ENCODE measurements at regions not wholly inside any gene's neighbourhood (a gene's known extent, or its start where the extent isn't known, plus 50 kb on each side); places are given as distances from the start of the nearest gene placed in this dataset.
"Not testable (repeated sequence)": the region's sequence is repeated elsewhere in the genome, so short reads cannot be mapped to it uniquely, and the experiment has no call there.

GRCh38 chr5:6078881-6079280, 299.5 kb downstream of the MED10 start:
- no peak for DNase-seq (ENCODE audit: low read depth in 2 of 2)

GRCh38 chr5:6076341-6077239, 301.8 kb downstream of the MED10 start:
- no peak for DNase-seq (ENCODE audit: low read depth in 2 of 2)

- DNase-seq (ENCODE audit: low read depth in 2 of 2): not testable (repeated sequence)
Observed at GRCh38 chr5:6072488-6072887, 305.9 kb downstream of the MED10 start.

- DNase-seq (ENCODE audit: low read depth in 2 of 2): no peak
Observed at GRCh38 chr5:6069496-6070185, 308.7 kb downstream of the MED10 start.

GRCh38 chr5:6066016-6066415, 312.3 kb downstream of the MED10 start:
- no peak for DNase-seq (ENCODE audit: low read depth in 2 of 2)

GRCh38 chr5:6059137-6059800, 319.1 kb downstream of the MED10 start:
- DNase-seq (ENCODE audit: low read depth in 2 of 2): no peak

- no peak for DNase-seq (ENCODE audit: low read depth in 2 of 2)
Observed at GRCh38 chr5:6058055-6058715, 320.2 kb downstream of the MED10 start.

GRCh38 chr5:6056280-6056679, 322.1 kb downstream of the MED10 start:
- no peak for DNase-seq (ENCODE audit: low read depth in 2 of 2)

GRCh38 chr5:6049662-6050061, 328.7 kb downstream of the MED10 start:
- DNase-seq (ENCODE audit: low read depth in 2 of 2): no peak

GRCh38 chr5:6048746-6049145, 329.6 kb downstream of the MED10 start:
- no peak for DNase-seq (ENCODE audit: low read depth in 2 of 2)

GRCh38 chr5:6046296-6046967, 331.9 kb downstream of the MED10 start:
- DNase-seq (ENCODE audit: low read depth in 2 of 2): no peak

- no peak for DNase-seq (ENCODE audit: low read depth in 2 of 2)
Observed at GRCh38 chr5:6043491-6044310, 334.6 kb downstream of the MED10 start.

GRCh38 chr5:6041977-6042550, 336.3 kb downstream of the MED10 start:
- no peak for DNase-seq (ENCODE audit: low read depth in 2 of 2)

GRCh38 chr5:6039111-6039510, 339.2 kb downstream of the MED10 start:
- DNase-seq (ENCODE audit: low read depth in 2 of 2): no peak

GRCh38 chr5:6036006-6036405, 342.3 kb downstream of the MED10 start:
- no peak for DNase-seq (ENCODE audit: low read depth in 2 of 2)

- DNase-seq (ENCODE audit: low read depth in 2 of 2): no peak
Observed at GRCh38 chr5:6029811-6030271, 348.5 kb downstream of the MED10 start.

GRCh38 chr5:6026766-6027406, 351.5 kb downstream of the MED10 start:
- DNase-seq (ENCODE audit: low read depth in 2 of 2): no peak

GRCh38 chr5:6019612-6020011, 358.7 kb downstream of the MED10 start:
- no peak for DNase-seq (ENCODE audit: low read depth in 2 of 2)

GRCh38 chr5:6013506-6013905, 364.8 kb downstream of the MED10 start:
- DNase-seq (ENCODE audit: low read depth in 2 of 2): no peak

- DNase-seq (ENCODE audit: low read depth in 2 of 2): no peak
Observed at GRCh38 chr5:6011199-6011598, 367.1 kb downstream of the MED10 start.

All from stimulated activated CD8-positive, alpha-beta memory T cell treated with anti-CD3 and anti-CD28 coated beads, Interleukin-15, amount 100 ng/mL, for 48 hours (primary cell).